HEK293T (cell line): ENCODE measurements at regions not wholly inside any gene's neighbourhood (a gene's known extent, or its start where the extent isn't known, plus 50 kb on each side); places are given as distances from the start of the nearest gene placed in this dataset.

Source experiments
- CTBP1 ChIP-seq: fragments of 450-650 bp; IDR thresholded peaks from 2 replicates; pipeline ENCODE4 v1.6.1; 2016; ENCODE audit warnings: borderline replicate concordance
- ELF4 ChIP-seq: fragments of 450-650 bp; IDR thresholded peaks from 2 replicates; pipeline ENCODE4 v1.6.1; 2017; ENCODE audit warnings: antibody characterized with exemption

DNA sequence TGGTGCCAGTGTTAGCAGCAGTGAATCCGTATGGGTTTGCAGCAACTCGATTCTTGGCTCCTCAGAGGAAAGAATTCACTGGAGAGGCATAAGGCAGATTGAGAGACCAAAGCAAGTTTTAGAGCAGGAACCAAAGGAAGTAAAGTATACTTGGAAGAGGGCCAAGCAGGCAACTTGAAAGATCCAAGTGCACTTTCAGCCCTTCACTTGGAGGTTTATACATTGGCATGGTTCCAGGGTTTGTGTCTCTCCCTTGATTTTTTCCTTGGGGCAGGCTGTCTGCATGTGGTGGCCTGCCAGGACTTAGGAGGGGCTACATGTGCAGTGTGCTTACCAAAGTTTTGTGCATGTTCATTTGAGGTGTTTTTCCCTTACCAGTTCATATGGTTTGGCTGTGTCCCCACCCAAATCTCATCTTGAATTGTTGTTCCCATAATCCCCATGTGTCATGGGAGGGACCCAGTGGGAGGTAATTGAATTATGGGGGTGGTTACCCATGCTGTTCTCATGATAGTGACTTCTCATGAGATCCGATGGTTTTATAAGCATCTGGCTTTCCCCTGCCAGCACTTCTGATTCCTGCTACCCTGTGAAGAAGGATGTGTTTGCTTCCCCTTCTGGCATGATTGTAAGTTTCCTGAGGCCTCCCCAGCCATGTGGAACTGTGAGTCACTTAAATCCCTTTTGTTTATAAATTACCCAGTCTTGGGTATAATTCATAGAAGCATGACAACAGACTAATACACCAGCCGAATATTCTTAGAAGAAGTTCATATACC lies 86.2 kb upstream of the TSPAN5 start:
- TF ChIP-seq ELF4 (no peak), CTBP1 (no peak)
